Loucy (cell line): ENCODE measurements at regions not wholly inside any gene's neighbourhood (a gene's known extent, or its start where the extent isn't known, plus 50 kb on each side); places are given as distances from the start of the nearest gene placed in this dataset.
"Not testable (repeated sequence)": the region's sequence is repeated elsewhere in the genome, so short reads cannot be mapped to it uniquely, and the experiment has no call there.

ENCODE experiments used
- H2AFZ ChIP-seq: fragments of 200-600 bp; sonication (generic); 2 replicates; pipeline ENCODE4 v1.6.0; 2016; ENCODE audit warnings: antibody characterized with exemption, mild to moderate bottlenecking, low read length, moderate library complexity
- H3F3A ChIP-seq: fragments of 200-600 bp; 2 replicates; pipeline ENCODE4 v1.6.0; 2016; ENCODE audit warnings: antibody characterized with exemption, low read depth, mild to moderate bottlenecking
- H3K27me3 ChIP-seq: fragments of 200-600 bp; sonication (generic); 2 replicates; pipeline ENCODE4 v1.6.1; 2014; ENCODE audit warnings: low read length, mild to moderate bottlenecking; ENCODE audit not compliant: insufficient read depth, poor library complexity, severe bottlenecking
- H3K36me3 ChIP-seq: fragments of 200-600 bp; sonication (generic); 2 replicates; pipeline ENCODE4 v1.6.1; 2016; ENCODE audit warnings: low read length; ENCODE audit not compliant: insufficient read depth
- H3K4me1 ChIP-seq: fragments of 200-600 bp; sonication (generic); 2 replicates; pipeline ENCODE4 v1.5.1; 2014; ENCODE audit warnings: low read length, mild to moderate bottlenecking; ENCODE audit not compliant: insufficient read depth, poor library complexity, severe bottlenecking
- H3K4me2 ChIP-seq: fragments of 200-600 bp; sonication (generic); 2 replicates; pipeline ENCODE4 v1.6.0; 2014; ENCODE audit warnings: antibody characterized with exemption, low read length, low read depth, mild to moderate bottlenecking; ENCODE audit not compliant: poor library complexity, severe bottlenecking
- H3K4me3 ChIP-seq: fragments of 200-600 bp; sonication (generic); 2 replicates; pipeline ENCODE4 v1.5.1; 2014; ENCODE audit warnings: low read length, mild to moderate bottlenecking, mixed read lengths; ENCODE audit not compliant: poor library complexity, severe bottlenecking
- H3K79me2 ChIP-seq: fragments of 200-600 bp; sonication (generic); 2 replicates; pipeline ENCODE4 v1.6.1; 2014; ENCODE audit warnings: low read length; ENCODE audit not compliant: insufficient read depth
- H3K9ac ChIP-seq: fragments of 200-600 bp; sonication (generic); 2 replicates; pipeline ENCODE4 v1.6.0; 2014; ENCODE audit warnings: mild to moderate bottlenecking, low read depth, low read length, moderate library complexity; ENCODE audit not compliant: poor library complexity, severe bottlenecking
- H3K9me2 ChIP-seq: fragments of 200-600 bp; sonication (generic); replicated peaks from 2 replicates; pipeline ENCODE4 v1.6.1; 2016; ENCODE audit warnings: low read depth, low read length, mixed read lengths
- H3K9me3 ChIP-seq: fragments of 200-600 bp; sonication (generic); 2 replicates; pipeline ENCODE4 v1.6.1; 2014; ENCODE audit warnings: mild to moderate bottlenecking, antibody characterized with exemption, low read length, low read depth; ENCODE audit not compliant: insufficient read depth
- H4K20me1 ChIP-seq: fragments of 200-600 bp; sonication (generic); 2 replicates; pipeline ENCODE4 v1.6.0; 2014; ENCODE audit warnings: antibody characterized with exemption, low read length, mild to moderate bottlenecking; ENCODE audit not compliant: insufficient read depth, poor library complexity, severe bottlenecking
- CTCF ChIP-seq: fragments of 200-600 bp; sonication (generic); conservative IDR thresholded peaks from 2 replicates; pipeline ENCODE4 v1.5.1; 2014; ENCODE audit warnings: mild to moderate bottlenecking, antibody characterized with exemption, low read length
- EZH2phosphoT487 ChIP-seq: fragments of 200-600 bp; IDR thresholded peaks from 2 replicates; pipeline ENCODE4 v1.6.1; 2018; ENCODE audit warnings: antibody characterized with exemption, mild to moderate bottlenecking, moderate library complexity, borderline replicate concordance

GRCh38 chr12:11545484-11546330 is 103.8 kb upstream of the ETV6 start:
- Histone ChIP-seq H2AFZ (peak overlapping the region; percentile 50; the same call in 1 of the 2 replicates), H3K9me3 (no peaks in the 10 kb centered on the region), H3K27me3 (no peaks in the 10 kb centered on the region), H3F3A (peaks cover 8% of the 10 kb centered on the region; the same call in 1 of the 2 replicates), H4K20me1 (no peaks in the 10 kb centered on the region), H3K36me3 (no peaks in the 10 kb centered on the region), H3K4me3 (peak overlapping the region; percentile 70), H3K4me2 (peak overlapping the region; percentile 67), H3K4me1 (peaks cover 43% of the 10 kb centered on the region), H3K79me2 (no peaks in the 10 kb centered on the region), H3K9ac (peak overlapping the region; percentile 73), H3K9me2 (no peaks in the 10 kb centered on the region)
- TF ChIP-seq EZH2phosphoT487: no peak
- TF ChIP-seq CTCF: no peak

- H3K27me3 ChIP-seq, H3F3A ChIP-seq, H3K36me3 ChIP-seq, H3K9me3 ChIP-seq, H3K79me2 ChIP-seq, H4K20me1 ChIP-seq, H3K9me2 ChIP-seq, H2AFZ ChIP-seq: not testable (repeated sequence)
- peak overlapping the region; percentile 67 for H3K4me2 ChIP-seq
- peak overlapping the region; percentile 73 for H3K9ac ChIP-seq
- peaks cover 38% of the 10 kb centered on the region for H3K4me1 ChIP-seq
- peak overlapping the region; percentile 70 for H3K4me3 ChIP-seq
Measured at GRCh38 chr12:11546582-11547270, 102.7 kb upstream of the ETV6 start.

DNA sequence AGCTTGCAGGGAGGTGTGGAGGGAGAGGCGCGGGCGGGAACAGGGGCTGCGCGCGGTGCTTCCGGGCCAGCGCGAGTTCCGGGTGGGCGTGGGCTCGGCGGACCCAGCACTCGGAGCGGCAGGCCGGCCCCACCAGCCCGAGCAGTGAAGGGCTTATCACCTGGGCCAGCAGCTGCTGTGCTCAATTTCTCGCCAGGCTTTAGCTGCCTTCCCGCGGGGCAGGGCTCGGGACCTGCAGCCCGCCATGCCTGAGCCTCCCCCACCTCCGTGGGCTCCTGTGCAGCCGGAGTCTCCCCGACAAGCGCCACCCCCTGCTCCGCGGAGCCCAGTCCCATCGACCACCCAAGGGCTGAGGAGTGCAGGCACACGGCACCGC is 102.2 kb upstream of the ETV6 start:
- not testable (repeated sequence) for H3K9ac ChIP-seq, H3K9me2 ChIP-seq, H3K4me2 ChIP-seq, H3K4me3 ChIP-seq, H2AFZ ChIP-seq, H3K36me3 ChIP-seq, H3F3A ChIP-seq, H3K9me3 ChIP-seq, H3K27me3 ChIP-seq, H3K79me2 ChIP-seq, H4K20me1 ChIP-seq
- peaks cover 38% of the 10 kb centered on the region for H3K4me1 ChIP-seq

DNA sequence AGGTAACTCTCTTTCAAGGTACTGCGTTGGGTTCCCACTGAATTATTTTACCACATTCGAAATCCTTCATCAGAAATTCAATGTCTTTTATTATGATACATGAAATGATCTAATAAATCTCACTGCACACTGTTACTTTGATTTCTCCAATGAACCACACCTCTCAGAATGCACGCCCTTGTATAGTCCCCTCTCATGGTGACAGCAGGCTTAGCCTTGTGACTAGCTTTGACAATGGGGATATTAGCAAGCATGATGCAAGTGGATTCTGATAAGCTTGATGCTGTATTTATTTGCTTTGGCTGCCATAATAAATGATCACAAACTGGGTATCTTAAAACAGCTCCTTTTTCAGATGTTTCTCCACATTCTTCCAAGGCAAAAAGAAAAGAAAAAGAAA is 100.4 kb upstream of the ETV6 start:
- Histone ChIP-seq H3K27me3 (no peaks in the 10 kb centered on the region), H3K4me3 (no peak overlapping the region), H3K4me1 (peaks cover 23% of the 10 kb centered on the region), H3K4me2 (no peak overlapping the region), H4K20me1 (no peaks in the 10 kb centered on the region), H3K36me3 (no peaks in the 10 kb centered on the region), H3K9me2 (no peaks in the 10 kb centered on the region), H3K9ac (no peak overlapping the region), H3K79me2 (no peaks in the 10 kb centered on the region), H3F3A (peaks cover 8% of the 10 kb centered on the region; the same call in 1 of the 2 replicates), H3K9me3 (no peaks in the 10 kb centered on the region), H2AFZ (no peak overlapping the region)
- TF ChIP-seq EZH2phosphoT487: no peak
- no peak for TF ChIP-seq CTCF
